Urothelium cell line (cell line): ENCODE measurements at regions not wholly inside any gene's neighbourhood (a gene's known extent, or its start where the extent isn't known, plus 50 kb on each side); places are given as distances from the start of the nearest gene placed in this dataset.
"Not testable (repeated sequence)": the region's sequence is repeated elsewhere in the genome, so short reads cannot be mapped to it uniquely, and the experiment has no call there.

ENCODE experiments used
- DNase-seq: peaks from one replicate; pipeline ENCODE4 v3.0.0; 2011; ENCODE audit warnings: low spot score, mixed read lengths
- FAIRE-seq: peaks from 2 replicates; lab custom pipeline; 2011; peaks lifted over from hg19 to GRCh38; lab: Jason Lieb, UNC

DNA sequence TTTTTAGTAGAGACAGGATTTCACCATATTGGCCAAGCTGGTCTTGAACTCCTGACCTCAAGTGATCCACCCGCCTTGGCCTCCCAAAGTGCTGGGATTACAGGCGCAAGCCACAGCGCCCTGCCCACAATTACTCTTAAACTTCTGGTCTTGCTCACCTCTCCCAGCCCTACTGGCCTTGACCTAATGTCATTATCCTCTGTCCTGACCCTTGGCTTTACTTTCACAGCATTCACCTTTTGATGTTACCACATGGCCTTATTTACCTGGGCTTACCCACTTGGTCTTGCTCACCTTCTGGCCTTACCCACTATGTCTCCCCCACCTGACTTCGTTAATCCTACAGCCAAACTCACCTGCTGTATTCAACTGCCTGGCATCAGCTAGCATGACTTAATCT, 105.9 kb downstream of the IL12A start:
- DNase-seq (no peak), FAIRE-seq (no peak)

DNA sequence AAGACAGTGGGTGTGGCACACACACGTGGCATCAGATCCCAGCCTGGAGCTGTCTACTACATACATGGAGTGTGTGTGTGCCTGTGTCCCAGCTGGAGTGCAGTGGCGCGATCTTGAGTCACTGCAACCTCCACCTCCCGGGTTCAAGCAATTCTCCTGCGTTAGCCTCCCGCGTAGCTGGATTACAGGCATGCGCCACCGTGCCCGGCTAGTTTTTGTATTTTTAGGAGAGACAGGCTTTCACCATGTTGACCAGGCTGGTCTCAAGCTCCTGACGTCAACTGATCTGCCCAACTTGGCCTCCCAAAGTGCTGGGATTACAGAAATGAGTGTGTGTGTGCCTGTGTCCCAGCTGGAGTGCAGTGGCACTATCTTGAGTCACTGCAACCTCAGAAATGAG, 108.8 kb downstream of the IL12A start:
- FAIRE-seq (no peak), DNase-seq (no peak)

DNA sequence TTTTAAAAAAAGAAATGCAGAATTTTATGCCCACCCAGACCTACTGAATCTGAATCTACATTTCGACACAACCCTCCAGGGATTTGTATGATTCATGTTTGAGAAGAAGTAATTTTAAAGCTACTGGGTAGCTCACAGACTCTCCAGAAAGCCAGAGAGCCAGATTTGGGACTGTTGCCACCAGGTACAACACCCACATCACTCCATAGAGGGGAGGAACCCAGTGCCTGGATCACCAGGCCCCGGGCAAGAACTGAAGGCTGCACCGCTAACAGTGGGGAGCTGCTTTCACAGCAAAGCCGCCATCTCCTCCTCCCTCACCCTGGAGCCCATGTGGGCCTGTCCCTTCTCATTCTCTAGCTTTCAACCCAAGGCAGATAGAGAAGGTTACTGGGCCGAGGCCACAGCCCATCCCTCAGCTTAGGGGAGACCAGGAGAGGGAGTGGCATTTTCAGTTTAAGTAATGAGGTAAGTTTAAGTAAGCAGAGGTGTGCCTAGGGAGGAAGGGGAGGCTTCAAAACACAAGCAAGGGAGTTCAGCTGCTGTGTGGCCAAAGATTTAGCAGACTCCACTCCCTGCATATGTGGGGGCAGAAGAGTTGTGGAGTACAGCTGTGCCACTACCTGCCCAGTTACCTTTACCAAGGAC, 109.8 kb downstream of the IL12A start:
- no peak for DNase-seq
- no peak for FAIRE-seq

DNA sequence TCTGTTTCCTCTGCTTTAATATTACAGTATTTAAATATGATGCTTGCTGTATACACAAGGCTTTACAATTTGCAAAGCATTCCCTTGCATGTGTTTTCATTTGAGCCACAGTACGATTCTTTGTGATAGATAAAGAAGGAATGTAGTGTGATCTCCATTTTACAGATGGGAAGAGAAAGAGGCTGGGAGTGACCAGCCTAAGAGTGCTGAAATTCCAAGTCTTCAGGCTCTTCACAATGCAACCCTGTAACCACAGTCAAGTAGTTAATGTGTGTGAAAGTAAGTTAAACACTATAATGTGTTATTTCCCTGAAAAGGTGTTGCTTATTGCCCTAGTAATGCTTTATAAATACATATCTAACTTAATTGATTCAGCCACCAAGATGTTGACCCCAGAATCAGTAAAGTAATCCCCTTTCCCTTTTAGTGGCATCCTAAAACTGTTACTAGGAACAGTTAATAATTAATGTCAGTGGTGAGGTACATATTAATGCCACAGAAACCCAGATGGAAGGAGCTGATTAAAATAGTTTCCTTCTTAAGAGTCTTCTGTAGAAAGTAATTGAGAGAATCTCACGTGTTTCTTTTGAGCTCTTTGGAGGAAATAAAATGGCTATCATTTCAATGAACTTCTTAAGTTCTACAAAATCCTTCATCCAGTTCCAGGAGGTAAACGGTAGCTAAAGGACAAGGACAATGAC, 110.4 kb downstream of the IL12A start:
- DNase-seq (no peak), FAIRE-seq (no peak)

DNA sequence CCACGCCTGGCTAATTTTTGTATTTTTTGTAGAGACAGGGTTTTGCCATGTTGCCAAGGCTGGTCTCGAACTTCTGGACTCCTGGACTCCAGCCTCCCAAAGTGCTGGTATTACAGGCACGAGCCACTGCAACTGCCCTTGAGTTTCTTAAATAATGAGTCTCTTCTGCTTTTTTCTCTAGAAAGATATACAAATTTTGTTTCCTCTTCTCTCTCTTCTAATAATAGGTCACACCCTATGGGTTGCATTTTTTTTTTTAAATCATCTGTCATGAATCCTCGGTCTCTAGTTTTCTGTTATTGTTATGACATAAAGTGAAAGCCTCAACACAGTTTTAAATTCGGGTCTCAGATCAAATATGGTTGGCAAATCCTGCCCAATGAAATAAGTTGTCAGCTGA, 111.2 kb downstream of the IL12A start:
- DNase-seq (no peak), FAIRE-seq (no peak)

DNA sequence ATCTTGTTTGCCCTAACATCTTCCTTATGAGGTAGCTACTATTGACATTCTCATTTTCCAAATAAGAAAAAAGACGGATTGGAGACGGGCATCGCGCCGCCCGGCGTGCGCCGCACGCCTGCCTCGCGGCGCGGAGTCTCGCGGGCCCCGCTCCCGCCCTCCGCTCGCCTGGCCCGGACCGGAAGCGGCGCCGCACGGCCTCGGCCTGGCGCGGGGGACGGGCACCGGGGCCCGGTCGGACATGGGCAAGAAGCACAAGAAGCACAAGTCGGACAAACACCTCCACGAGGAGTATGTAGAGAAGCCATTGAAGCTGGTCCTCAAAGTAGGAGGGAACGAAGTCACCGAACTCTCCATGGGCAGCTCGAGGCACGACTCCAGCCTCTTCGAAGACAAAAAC, 112.0 kb downstream of the IL12A start:
- no peak for DNase-seq
- no peak for FAIRE-seq

DNA sequence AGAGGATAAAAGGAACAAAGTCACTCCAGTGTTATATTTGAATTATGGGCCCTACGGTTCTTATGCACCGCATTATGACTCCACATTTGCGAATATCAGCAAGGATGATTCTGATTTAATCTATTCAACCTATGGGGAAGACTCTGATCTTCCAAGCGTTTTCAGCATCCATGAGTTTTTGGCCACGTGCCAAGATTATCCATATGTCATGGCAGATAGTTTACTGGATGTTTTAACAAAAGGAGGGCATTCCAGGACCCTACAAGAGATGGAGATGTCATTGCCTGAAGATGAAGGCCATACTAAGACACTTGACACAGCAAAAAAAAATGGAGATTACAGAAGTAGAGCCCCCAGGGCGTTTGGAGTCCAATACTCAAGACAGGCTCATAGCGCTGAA, 113.4 kb downstream of the IL12A start:
- not testable (repeated sequence) for FAIRE-seq, DNase-seq

DNA sequence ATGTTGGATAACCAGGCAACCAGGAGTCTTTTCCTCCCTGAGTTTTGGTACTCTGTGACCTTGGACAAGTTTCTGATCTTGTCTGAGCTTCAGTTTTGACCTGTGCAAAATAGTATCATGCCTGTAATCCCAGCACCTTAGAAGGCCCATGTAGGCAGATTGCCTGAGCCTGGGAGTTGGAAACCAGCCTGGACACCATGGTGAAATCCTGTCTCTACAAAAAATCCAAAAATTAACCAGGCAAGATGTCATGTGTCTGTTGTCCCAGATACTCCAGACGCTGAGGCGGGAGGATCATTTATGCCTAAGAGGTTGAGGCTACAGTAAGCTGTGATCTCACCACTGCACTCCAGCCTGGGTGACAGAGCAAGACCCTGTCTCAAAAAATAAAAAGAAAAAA, 114.8 kb downstream of the IL12A start:
- DNase-seq (no peak), FAIRE-seq (no peak)

DNA sequence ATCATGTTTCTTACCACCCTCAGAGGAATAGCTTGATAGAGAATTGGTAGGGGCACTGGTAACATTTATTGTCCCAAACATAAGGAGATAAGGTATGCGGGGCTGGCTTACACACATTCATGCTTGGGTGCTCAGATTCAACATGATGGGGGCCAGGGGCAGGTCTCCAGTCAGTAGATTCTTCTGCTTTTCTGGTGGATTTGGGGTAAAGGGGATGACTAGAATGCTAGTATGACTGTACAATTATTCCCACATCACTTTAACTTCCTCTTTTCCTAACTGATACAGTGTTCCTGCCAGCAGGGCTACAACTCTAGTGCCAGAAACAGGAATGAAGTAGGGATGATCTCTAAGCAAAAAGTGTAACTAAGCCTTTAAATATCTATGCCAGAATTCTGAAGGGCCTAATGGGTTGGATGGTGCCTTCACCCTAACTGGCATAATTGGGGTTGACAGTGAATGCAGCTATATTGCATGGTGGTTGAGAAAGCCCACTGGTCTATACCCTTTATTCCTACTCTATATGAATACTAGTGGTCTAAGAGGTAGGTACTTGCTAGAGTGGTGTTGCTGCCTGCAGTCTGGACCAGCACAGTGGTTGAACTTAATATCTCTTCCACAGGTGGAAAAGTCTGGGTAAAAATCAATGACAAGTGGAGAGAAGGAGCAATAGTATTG, 117.4 kb downstream of the IL12A start:
- FAIRE-seq (no peak), DNase-seq (no peak)

DNA sequence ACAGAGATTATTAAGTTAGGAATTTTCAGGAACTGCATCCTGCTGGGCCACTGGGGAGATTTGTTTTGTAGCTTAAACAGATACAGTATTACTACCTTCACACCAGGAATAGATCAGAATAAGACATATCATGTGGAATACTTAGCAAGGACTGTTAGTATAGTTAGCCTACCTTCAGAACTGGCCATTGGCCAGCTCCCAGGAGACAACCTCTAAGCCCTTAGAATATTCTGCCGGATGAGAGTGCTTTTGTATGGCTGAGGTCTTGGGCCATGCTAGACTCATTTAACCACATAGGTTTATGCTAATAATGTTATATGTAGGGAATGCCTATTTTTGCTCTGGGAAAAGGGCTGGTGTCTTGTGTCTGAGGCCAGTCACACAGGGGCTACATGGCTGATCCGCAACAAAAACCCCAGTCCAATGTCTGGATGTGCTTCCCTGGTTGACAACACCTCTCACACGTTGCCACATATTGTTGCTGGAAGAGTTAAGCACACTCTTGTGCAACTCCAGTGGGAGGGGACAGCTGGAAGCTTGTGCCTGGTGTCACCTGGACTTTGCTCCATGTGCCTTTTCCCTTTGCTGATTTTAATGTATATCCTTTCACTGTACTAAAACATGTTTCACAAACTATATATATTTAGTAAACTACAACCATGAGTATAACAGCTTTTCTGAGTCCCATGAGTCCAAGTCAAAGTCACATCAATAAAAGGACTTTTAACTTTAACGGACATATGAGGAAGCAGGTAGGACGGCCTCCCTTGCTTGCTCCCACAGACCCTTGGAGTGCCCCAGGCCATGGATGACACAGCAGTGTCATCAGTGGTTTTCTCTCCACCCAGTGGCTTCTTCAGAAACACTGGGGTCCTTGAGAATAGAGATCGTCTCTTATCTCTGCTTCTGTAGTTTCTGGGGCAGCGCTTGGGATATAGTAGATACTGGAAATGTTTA, 118.0 kb upstream of the C3orf80 start:
- FAIRE-seq (no peak), DNase-seq (no peak)

DNA sequence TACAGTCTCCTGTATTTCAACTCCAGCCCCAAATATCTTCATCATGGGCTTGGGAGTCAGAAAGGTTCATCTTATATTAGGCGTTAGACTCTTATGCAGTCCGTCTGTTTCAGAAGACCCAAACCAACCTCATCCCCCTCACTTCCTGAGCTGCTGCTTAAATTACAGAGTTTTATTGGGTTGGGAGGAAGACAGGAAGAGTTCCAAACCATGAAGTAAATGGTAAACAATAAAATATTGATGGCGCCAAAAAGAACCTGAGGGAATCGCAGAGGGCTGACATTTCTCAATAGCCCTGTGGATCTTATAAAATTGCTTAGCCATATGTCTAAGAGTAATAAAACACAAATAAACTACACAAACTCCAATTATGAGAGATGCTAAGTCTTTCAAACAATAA, 116.9 kb upstream of the C3orf80 start:
- DNase-seq (no peak), FAIRE-seq (no peak)

DNA sequence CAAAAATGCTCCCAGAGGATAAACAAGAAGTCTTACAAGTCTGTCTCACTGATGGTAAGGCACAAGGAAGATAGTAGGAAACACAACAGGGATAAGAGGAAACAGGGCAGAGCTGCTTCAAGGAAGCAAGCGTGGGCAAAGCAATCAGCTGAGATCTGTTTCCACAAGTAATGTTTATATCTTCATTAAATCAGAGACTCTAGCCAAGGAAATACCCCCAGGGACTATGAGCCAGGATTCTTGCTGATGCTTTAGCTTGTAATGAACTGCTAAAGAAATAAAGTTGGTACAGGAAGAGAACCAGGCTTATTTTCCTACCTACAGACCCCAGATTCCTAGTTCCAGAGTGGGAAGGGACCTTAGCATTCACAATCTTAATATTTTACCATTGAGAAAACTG, 112.7 kb upstream of the C3orf80 start:
- FAIRE-seq: no peak
- DNase-seq: no peak

DNA sequence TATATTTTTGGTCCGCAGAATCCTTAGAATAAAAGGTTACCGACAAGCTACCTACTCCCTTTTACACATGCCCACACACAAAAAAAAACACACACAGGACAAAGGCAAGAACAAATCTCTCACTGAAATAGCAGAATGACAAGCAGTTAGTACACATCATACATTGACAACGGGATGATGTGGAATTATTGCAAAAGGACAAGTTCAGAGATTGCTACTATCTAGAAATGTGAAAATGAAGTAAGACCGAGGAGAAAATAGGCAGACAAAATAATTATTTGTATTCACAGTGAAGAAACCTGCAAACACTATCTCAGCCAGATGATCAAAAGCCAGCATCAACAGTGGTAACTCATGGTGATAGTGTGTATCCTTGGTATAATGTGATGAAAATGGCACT, 112.2 kb upstream of the C3orf80 start:
- DNase-seq: no peak
- no peak for FAIRE-seq

DNA sequence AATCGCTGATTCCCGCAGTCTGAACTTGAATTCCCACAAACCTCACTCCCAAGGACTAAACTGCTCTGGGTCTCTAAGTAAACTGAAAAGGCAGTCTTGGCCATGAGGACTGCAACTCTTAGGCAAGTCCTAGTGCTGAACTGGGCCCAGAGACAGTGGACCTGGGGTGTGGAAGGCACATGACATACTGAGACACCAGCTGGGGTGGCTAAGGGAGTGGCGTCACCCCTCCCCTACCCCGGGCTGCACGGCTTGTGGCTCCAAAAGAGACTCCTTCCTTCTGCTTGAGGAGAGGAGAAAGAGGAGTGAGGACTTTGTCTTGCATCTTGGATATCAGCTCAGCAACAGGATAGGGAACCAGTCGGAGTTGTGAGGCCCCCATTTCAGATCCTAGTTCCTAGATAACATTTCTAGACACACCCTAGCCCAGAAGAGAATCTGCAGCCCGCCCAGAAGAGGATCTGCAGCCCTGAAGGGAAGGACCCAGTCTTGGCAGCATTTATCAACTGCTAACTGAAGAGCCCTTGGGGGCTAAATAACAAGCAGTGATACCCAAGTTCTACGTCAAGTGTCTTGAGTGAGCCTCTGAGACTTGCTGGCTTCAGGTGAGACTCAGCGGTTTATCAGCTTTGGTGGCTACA, 110.7 kb upstream of the C3orf80 start:
- no peak for FAIRE-seq
- DNase-seq: no peak

DNA sequence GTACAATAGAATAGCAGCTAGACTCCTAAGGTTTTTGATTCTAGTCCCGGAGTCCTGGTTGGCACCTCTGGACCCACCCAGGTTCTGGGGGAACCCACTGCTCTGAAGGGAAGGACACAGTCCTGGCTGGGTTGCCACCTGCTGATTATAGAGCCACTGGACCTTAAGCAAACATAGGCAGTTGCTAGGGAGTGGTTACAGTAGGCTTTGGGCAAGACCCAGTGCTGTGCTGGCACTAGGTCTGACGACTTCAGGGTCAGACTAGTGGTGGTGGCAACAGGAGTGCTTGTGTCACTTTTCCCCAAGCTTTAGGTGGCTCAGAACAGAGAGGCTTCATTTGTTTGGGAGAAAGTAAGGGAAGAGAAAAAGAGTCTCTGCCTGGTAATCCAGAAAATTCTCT, 109.8 kb upstream of the C3orf80 start:
- FAIRE-seq (no peak), DNase-seq (no peak)

DNA sequence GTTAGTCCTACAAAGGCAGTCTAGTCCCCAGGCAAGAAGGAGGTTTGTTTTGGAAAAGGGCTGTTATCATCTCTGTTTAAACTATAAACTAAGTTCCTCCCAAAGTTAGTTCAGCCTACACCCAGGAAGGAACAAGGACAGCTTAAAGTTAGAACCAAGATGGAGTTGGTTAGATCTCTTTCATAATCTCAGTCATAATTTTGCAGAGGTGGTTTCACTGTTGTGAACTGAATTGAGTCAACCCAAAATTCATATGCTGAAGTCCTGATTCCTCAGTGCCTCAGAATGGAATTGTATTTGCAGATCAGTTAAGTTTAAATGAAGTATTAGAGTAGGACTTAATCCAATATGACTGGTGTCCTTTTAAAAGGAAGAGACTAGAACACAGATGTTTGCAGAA, 101.0 kb upstream of the C3orf80 start:
- DNase-seq (no peak), FAIRE-seq (no peak)

DNA sequence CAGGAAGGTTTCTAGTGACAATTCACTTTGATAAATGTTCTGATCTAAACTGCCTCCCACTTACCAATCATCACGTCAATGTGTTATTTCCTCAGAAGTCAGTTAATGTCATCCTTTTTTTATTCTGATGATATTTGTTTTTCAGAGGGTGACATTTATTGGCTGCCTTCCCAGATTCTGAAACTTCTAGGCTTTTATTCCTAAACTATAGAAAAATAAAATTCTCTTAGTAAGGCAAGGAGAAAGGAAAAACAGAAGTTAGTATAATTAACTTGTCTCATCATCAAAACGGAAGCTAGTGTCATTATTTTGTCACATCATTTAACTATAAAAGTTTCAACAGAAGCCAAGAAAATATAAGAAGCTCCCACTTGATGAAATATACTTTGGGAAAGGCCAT, 100.0 kb upstream of the C3orf80 start:
- DNase-seq: no peak

DNA sequence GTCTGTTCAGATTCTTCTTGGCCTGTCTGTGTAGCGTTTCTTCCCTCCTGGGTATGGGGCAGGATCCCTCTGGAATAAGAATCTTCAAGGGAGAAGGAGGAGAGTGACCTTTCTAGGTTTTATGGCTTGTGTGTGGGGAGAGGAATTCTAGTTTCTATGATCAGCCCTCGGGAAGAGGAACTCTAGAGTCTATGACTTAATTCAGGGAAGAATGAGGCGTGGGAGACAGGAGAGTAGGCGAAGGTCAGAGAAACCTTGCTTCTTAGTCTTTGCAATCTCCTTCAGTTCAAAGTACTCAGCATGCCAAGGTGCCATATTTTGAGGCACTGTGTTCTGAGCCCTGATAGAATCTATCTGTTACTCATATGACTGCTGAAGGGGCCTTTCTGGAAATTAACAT, 99.2 kb upstream of the C3orf80 start:
- FAIRE-seq (no peak), DNase-seq (no peak)

More for the DNA sequence above, 100.0 kb upstream of the C3orf80 start:
- no peak for FAIRE-seq

DNA sequence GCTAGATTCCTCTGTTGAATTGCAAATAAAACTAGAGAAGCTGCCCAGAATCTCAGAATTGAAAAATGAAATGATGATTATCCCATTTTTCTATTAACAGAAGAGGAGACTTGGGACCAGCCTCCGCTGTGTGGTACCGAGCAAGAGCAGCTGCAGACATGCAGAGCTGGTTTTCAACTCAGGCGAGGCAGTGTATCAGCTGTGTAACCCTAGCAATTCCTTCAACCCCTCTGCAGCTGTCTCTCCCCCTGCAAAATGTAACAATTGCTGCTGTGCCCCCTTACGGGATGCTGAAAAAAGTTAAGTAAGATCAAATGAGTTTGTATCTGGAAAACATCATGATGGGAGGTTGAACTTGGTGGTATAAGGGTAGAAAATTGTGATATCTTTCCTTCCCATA, 98.5 kb upstream of the C3orf80 start:
- no peak for FAIRE-seq
- no peak for DNase-seq

DNA sequence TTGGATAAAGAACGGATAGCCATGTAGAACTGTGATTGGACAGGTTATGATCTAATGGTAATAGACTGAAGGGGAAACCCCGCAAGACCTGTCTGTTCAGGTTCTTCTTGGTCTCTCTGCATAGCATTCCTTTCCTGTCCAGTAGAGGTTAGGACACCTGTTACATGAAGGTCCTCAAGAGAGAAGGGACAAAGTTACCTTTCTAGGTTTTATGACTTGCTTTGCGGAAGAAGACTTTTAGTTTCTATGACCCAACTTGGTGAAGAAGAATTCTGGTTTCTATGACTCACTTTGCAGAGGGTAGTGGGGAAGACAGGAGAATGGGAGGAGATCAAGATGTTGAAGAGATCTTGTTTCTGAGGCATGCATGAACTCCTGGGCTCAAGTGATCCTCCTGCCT, 97.9 kb upstream of the C3orf80 start:
- no peak for DNase-seq
- no peak for FAIRE-seq

DNA sequence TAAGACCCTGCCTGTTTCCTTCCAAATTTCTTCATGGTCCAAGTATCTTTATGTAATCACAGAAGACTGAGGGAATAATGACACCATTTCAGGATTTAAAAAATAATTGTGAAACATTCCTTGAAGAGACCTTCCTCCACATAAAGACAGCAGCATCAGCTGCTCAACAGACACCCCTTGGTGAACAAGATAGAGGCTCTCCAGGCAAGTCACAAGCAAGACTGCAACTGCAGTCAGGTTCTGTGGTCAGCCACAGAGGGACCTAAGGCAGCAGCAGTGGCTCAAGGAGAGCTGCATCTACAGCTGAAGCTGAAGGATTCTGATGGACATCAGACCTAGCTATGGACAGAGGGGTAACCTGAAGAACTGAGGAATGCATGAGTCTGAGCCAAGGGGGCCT, 97.2 kb upstream of the C3orf80 start:
- FAIRE-seq: no peak

More for the DNA sequence above, 97.2 kb upstream of the C3orf80 start:
- no peak for DNase-seq
